Endothelial cell of umbilical vein (primary cell): ENCODE measurements at regions not wholly inside any gene's neighbourhood (a gene's known extent, or its start where the extent isn't known, plus 50 kb on each side); places are given as distances from the start of the nearest gene placed in this dataset.
"Not testable (repeated sequence)": the region's sequence is repeated elsewhere in the genome, so short reads cannot be mapped to it uniquely, and the experiment has no call there.

Experiments used
- EZH2 ChIP-seq: IDR thresholded peaks from 2 replicates; pipeline ENCODE4 v1.6.1; 2012; ENCODE audit warnings: borderline replicate concordance, low read depth, mild to moderate bottlenecking, moderate library complexity, low read length, inconsistent platforms; ENCODE audit not compliant: severe bottlenecking
- FOS ChIP-seq: IDR thresholded peaks from 2 replicates; pipeline ENCODE4 v1.6.1; 2011; ENCODE audit warnings: mild to moderate bottlenecking, low read length, moderate library complexity, borderline replicate concordance; ENCODE audit not compliant: insufficient read depth
- GATA2 ChIP-seq: IDR thresholded peaks from 2 replicates; pipeline ENCODE4 v1.7.0; 2011; ENCODE audit warnings: low read depth, mild to moderate bottlenecking, moderate library complexity, mixed read lengths, low read length; ENCODE audit not compliant: insufficient read length, insufficient read depth
- JUN ChIP-seq: IDR thresholded peaks from 2 replicates; pipeline ENCODE4 v1.6.1; 2011; ENCODE audit warnings: borderline replicate concordance, low read depth; ENCODE audit not compliant: insufficient read length, insufficient read depth
- MAX ChIP-seq: IDR thresholded peaks from 2 replicates; pipeline ENCODE4 v1.6.1; 2011; ENCODE audit not compliant: insufficient read depth, insufficient read length
- MYC ChIP-seq: IDR thresholded peaks from one replicate; pipeline ENCODE4 v1.6.1; 2011; ENCODE audit warnings: mild to moderate bottlenecking, low read depth, low read length
- POLR2A ChIP-seq: IDR thresholded peaks from 2 replicates; pipeline ENCODE4 v1.6.1; 2012; ENCODE audit warnings: low read depth, mild to moderate bottlenecking, control low read depth, low read length
- POLR2AphosphoS5 ChIP-seq: IDR thresholded peaks from 2 replicates; pipeline ENCODE4 v1.6.1; 2012; ENCODE audit warnings: low read depth, mild to moderate bottlenecking, control low read depth, low read length, moderate library complexity; ENCODE audit not compliant: insufficient read depth
- TF ChIP-seq, protein P1 (sequence below), 2 donors: IDR thresholded peaks; 1 replicate in 1 of 2; 2 replicates in 1 of 2; pipeline ENCODE4 v1.5.1; 2011; ENCODE audit warnings: low read length in 2 of 2, mild to moderate bottlenecking in 2 of 2, moderate library complexity in 2 of 2, control low read depth in 1 of 2, inconsistent platforms in 1 of 2, low read depth in 1 of 2; ENCODE audit not compliant: insufficient read depth in 1 of 2; ENCODE audit errors: extremely low read depth in 1 of 2

- TF ChIP-seq, protein P1, sequence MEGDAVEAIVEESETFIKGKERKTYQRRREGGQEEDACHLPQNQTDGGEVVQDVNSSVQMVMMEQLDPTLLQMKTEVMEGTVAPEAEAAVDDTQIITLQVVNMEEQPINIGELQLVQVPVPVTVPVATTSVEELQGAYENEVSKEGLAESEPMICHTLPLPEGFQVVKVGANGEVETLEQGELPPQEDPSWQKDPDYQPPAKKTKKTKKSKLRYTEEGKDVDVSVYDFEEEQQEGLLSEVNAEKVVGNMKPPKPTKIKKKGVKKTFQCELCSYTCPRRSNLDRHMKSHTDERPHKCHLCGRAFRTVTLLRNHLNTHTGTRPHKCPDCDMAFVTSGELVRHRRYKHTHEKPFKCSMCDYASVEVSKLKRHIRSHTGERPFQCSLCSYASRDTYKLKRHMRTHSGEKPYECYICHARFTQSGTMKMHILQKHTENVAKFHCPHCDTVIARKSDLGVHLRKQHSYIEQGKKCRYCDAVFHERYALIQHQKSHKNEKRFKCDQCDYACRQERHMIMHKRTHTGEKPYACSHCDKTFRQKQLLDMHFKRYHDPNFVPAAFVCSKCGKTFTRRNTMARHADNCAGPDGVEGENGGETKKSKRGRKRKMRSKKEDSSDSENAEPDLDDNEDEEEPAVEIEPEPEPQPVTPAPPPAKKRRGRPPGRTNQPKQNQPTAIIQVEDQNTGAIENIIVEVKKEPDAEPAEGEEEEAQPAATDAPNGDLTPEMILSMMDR (IDR thresholded peaks at IDR 0.05; ENCODE audit: extremely low read depth in 1 of 2, insufficient read depth in 1 of 2, low read depth in 1 of 2, low read length in 2 of 2), result not testable (repeated sequence)
- not testable (repeated sequence) for TF ChIP-seq POLR2A, EZH2, POLR2AphosphoS5, JUN, GATA2, MYC, FOS, MAX
Measured at GRCh38 chr4:181843797-181844196, 399.4 kb upstream of the TENM3 start.
